NCI-H1694 (cell line): ENCODE measurements at regions not wholly inside any gene's neighbourhood (a gene's known extent, or its start where the extent isn't known, plus 50 kb on each side); places are given as distances from the start of the nearest gene placed in this dataset.

Source experiments
- DNase-seq: peaks from one replicate; lab custom pipeline; 2025; lab: John Stamatoyannopoulos, UW

- DNase-seq = no peak
These were observed 440.4 kb upstream of the DCN start for GRCh38 chr12:91622981-91623380.

DNA sequence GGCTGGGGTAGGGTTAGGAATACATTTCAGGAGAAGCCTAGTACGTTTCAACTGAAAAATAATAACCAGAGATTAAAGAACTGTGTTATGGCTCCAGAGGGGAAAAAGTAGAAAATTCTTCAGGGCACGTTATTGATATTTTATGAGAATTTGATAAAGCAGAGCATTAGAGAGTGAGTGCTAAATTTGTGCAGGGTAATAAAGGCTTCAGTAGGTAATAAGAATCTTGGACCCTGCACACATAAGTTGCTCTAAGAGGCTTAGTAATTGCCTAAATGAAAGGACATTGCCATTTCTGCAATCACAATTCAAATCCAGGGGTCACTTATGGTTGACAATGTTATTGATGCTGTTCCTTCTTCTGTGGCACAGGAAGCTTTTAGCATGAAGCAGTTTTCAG lies 439.4 kb upstream of the DCN start:
- no peak for DNase-seq

DNA sequence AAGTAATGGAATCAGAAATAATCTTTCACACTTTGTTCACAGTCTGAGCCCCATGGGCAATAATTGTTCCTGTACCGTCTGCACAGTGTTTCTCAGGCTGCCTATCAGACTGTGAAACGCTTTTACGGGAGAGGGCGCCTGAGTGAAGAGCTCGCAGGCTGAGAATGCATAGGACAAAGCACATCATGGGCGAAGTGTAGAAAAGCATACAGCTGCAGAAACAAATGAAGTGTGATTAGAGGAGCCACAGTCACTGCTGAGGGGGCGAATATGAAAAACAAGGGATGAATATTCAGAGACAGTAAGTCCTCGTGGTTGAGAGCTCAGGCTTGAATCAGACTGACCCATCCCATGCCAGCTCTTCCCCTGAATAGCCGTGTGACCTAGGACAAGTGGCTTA lies 438.4 kb upstream of the DCN start:
- DNase-seq = no peak

- DNase-seq = no peak
These were observed 437.8 kb upstream of the DCN start for GRCh38 chr12:91620422-91620821.

DNA sequence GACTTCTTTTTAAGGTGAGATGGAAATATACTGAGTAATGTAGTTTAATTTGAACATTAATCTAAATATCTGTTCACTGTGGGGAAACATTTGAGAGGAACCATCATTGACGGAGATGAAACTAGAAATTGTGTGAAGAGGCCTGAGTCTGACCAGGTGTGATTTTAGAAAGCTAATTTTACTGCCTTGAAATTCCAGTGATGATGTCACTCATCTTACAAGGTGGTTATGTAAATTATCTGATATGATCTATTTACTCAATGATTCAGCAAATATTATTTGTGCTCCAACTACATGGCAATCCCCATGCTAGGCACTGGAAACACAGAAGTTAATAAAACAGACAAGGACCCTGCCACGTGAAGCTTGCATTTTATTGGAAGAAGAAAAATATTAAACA lies 435.7 kb upstream of the DCN start:
- DNase-seq = no peak

- DNase-seq = no peak
These were observed 435.2 kb upstream of the DCN start for GRCh38 chr12:91617818-91618217.

- no peak for DNase-seq
These were observed 433.8 kb upstream of the DCN start for GRCh38 chr12:91616416-91616815.

DNA sequence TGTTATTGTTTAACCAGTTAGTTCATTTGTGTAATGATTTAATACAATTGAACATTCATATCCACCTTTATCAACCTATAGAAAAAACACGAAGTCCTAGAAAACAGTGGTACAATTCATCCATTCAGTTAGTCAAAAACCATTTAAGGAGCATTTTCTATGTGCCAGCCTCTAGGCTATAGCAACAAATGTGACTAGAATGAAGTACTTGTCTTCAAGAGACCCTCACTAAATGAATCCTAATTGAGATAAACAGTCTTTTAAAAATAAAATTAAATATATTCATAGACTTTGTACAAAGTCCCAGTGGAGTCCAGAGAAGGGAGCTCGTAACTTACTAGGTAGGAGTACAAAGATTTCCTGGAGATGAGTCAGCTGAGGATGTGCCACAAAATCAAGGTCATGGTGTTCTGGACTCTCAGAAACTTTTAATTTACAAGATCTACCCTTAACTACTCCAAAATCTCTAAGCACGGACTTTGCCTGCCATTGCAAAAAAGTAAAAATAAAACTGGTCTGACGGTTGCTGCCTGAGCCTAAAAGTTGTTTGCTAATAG lies 430.7 kb upstream of the DCN start:
- DNase-seq = no peak

- DNase-seq = no peak
These were observed 427.9 kb upstream of the DCN start for GRCh38 chr12:91610561-91610960.

DNA sequence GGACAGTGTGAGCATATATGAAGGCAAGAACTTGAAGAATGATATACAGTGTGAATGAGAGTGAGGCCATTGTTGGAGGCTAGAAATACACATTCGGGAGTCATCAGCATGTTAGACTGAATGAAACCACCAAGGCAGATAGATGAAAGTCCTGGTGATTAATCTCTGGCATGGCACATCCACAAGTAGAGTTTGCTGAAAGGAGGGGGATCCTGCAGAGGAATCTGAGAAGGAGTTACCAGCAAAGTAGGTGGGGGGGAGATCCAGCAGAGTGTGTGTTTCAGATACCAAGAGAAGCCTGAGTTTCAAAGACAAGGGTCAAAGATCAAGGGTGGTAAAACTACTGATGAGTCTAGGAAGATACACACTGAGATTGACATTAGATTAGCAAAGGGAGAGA lies 426.7 kb upstream of the DCN start:
- no peak for DNase-seq

- no peak for DNase-seq
These were observed 425.9 kb upstream of the DCN start for GRCh38 chr12:91608542-91608941.

DNA sequence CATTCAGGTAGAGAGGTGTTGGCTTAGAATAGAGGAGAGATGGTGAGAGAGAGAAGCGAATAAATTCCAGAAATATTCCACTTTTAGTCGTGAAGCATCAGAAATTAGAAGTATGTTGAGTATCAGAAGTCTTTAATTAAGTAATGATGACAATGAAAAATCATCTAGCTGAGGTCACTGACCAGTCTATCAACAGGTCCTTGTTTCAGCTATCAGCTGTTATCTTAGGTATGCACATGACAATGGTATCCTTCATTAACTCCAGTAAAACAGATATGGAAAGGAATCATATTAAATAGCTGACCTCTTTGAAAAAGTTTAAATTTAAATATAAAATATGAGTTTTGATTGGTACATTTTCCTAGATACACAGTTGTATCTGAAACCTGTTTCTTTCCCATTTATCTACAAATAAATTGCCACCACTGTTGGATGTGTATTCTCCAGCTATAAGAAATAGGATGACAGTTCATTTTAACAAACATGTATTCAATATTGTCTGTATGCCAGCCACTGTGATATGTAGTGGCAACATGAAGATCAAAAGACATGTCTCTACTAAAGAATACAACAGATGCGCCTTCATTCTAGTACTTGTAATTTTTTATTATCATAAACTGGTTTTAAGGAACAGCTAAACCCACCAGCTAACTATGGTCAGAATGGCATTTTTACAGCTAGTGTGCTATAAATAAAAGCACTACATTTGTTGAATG lies 424.2 kb upstream of the DCN start:
- DNase-seq = no peak

DNA sequence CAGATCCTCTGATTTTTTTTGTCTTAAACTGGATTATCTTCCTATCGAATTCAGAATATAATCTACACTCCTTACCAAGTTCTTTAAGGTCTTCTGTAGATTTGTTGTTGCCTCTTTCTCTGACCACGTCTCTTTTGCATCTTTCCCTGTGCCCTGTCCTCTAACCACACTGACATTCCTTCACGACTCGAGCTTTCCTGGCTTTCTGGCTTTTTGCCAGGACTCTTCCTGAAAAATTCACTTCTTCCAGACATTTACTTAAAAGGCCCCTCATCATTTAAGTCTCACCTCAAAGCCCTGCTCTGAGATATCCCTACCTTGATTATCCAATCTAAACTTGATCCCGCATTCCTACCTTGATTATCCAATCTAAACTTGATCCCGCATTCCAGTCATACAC lies 422.3 kb upstream of the DCN start:
- no peak for DNase-seq

DNA sequence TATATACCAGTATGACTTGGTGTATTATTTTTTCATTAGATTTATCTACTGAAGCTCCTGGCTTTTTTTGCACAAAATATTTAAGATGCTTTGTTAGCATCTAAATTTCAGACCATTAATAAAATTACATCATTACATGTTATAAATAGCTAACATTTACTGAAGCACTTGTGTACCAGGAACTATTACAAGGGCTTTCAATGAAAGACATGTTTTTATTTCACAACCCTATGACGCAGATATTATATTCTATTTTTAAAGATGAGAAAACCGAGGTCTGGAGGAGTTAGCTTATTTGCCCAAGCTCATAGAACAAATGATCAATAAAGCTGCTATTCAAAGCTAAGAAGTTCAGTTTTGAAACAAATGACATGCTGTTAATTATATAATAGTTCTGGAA lies 420.4 kb upstream of the DCN start:
- no peak for DNase-seq

- no peak for DNase-seq
These were observed 418.4 kb upstream of the DCN start for GRCh38 chr12:91601054-91601453.

GRCh38 chr12:91594715-91595114 lies 412.1 kb upstream of the DCN start:
- DNase-seq = no peak

DNA sequence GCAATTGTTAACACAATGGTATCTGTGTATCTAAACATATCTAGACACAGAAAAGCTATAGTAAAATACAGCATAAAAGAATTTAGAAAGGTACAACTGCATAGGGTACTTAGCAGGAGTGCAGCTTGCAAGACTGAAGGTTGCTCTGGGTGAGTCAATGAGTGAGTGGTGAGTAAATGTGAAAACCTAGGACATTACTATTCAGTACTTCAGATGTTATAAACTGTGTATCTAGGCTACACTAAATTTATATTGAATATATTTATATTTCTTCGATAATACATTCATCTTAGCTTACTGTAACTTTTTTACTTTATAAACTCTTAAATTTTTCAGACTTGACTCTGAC lies 409.0 kb upstream of the DCN start:
- no peak for DNase-seq

- no peak for DNase-seq
These were observed 408.5 kb upstream of the DCN start for GRCh38 chr12:91590966-91591638.

- no peak for DNase-seq
These were observed 406.3 kb upstream of the DCN start for GRCh38 chr12:91588874-91589454.

DNA sequence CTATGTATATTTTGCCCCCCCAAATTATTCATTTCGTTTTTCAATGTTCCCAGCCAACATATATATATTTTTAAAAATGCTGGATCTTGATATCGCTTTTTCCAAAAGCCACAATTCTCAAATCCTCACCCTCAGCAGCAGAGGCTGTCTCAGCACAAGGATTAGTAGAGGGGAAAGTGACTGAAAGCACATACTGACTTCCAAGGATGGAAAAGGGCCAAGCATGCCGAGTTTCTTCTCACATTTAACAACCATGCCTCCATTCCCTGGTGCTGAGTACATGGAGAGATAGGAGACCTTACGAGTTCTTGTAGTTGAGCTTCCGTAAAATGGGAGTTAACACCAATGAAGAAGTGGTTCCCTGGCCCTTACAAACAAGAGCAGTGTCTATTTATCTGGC lies 403.4 kb upstream of the DCN start:
- DNase-seq = no peak

DNA sequence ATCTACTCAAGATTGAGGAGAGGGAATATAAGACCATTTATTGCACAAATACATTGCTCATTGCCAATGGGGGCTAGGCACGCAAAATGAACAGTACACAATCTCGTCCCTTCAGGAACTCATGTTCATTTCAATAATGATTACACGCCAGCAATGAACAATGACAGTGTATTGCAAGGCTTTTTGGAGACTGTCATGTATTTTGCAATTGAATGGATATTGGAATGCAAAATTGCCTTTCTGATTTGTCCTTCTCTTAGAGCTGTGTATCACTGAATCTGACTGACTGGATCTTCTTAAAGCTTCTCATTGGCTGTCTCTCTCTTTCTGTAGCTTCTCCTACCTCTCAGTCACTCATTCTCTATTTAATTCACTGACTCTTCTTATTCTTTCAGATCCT lies 400.2 kb upstream of the DCN start:
- DNase-seq = no peak

GRCh38 chr12:91579516-91580263 lies 397.1 kb upstream of the DCN start:
- DNase-seq = no peak
